WTC11 (cell line): ENCODE measurements at regions not wholly inside any gene's neighbourhood (a gene's known extent, or its start where the extent isn't known, plus 50 kb on each side); places are given as distances from the start of the nearest gene placed in this dataset.

Experiments
- AFF4 ChIP-seq: sonication (generic); formaldehyde crosslinking; IDR thresholded peaks from 2 replicates; pipeline ENCODE4 v1.8.1; 2023; ENCODE audit warnings: mild to moderate bottlenecking, missing genetic modification reagents, borderline replicate concordance
- CTCF ChIP-seq: fragments of 200-600 bp; IDR thresholded peaks from 2 replicates; pipeline ENCODE4 v1.8.0; 2022; ENCODE audit warnings: antibody characterized with exemption
- ETV6 ChIP-seq: sonication (generic); formaldehyde crosslinking; IDR thresholded peaks from 2 replicates; pipeline ENCODE4 v1.8.1; 2022; ENCODE audit warnings: mild to moderate bottlenecking, missing genetic modification reagents
- FOXJ3 ChIP-seq: sonication (generic); formaldehyde crosslinking; IDR thresholded peaks from 2 replicates; pipeline ENCODE4 v1.9.0; 2021; ENCODE audit warnings: missing genetic modification reagents, mild to moderate bottlenecking, borderline replicate concordance
- HMGA2 ChIP-seq: fragments of 250-450 bp; sonication (Bioruptor Pico); IDR thresholded peaks from 2 replicates; pipeline ENCODE4 v1.4.0; 2021; ENCODE audit warnings: mild to moderate bottlenecking, moderate library complexity
- IRF2 ChIP-seq: sonication (generic); formaldehyde crosslinking; IDR thresholded peaks from 2 replicates; pipeline ENCODE4 v1.8.0; 2022; ENCODE audit warnings: low read depth, missing genetic modification reagents, borderline replicate concordance
- SP1 ChIP-seq: sonication (generic); formaldehyde crosslinking; conservative IDR thresholded peaks from 2 replicates; pipeline ENCODE4 v1.8.1; 2022; ENCODE audit warnings: missing genetic modification reagents
- USF2 ChIP-seq: sonication (generic); formaldehyde crosslinking; IDR thresholded peaks from 2 replicates; pipeline ENCODE4 v1.8.1; 2023; ENCODE audit warnings: mild to moderate bottlenecking, missing genetic modification reagents, moderate library complexity
- ZNF671 ChIP-seq: fragments of 250-450 bp; sonication (Bioruptor Pico); IDR thresholded peaks from 2 replicates; pipeline ENCODE4 v1.8.0; 2021; ENCODE audit warnings: mild to moderate bottlenecking

GRCh38 chrX:16290997-16291396, 123.7 kb downstream of the MAGEB17 start:
- TF ChIP-seq FOXJ3 (CRISPR knock-in tag) (no peak), CTCF (no peak), ZNF671 (CRISPR knock-in tag) (no peak), ETV6 (CRISPR knock-in tag) (no peak), HMGA2 (CRISPR knock-in tag) (no peak), USF2 (CRISPR knock-in tag) (no peak), SP1 (CRISPR knock-in tag) (no peak), AFF4 (CRISPR knock-in tag) (no peak), IRF2 (CRISPR knock-in tag) (no peak)
